ENCODE measurements at regions not wholly inside any gene's neighbourhood (a gene's known extent, or its start where the extent isn't known, plus 50 kb on each side); places are given as distances from the start of the nearest gene placed in this dataset.

GRCh38 chr16:17804857-17805256 lies 334.1 kb upstream of the XYLT1 start:
- Histone ChIP-seq H3K27ac (replicated peaks in 1 of 4) (no peak overlapping the region), H3K36me3 (no peaks in the 10 kb centered on the region), H3K27me3 (no peaks in the 10 kb centered on the region), H3K4me3 (no peak overlapping the region), H3K9me3 (no peaks in the 10 kb centered on the region), H3K4me1 (no peaks in the 10 kb centered on the region)
- TF ChIP-seq CTCF (IDR thresholded peaks at IDR 0.05) = no peak
- no peak for TF ChIP-seq POLR2A (IDR thresholded peaks at IDR 0.05; ENCODE audit: low read depth)
- no peak for TF ChIP-seq POLR2AphosphoS5 (IDR thresholded peaks at IDR 0.05)
- TF ChIP-seq EP300 (IDR thresholded peaks at IDR 0.05) = no peak
- DNase-seq (ENCODE audit: extremely low spot score) = no peak
- intact Hi-C loops (cut with DNase I) = no loop called here
- WGBS = 88% methylated on average over 8 of the region's 8 CpGs

DNA sequence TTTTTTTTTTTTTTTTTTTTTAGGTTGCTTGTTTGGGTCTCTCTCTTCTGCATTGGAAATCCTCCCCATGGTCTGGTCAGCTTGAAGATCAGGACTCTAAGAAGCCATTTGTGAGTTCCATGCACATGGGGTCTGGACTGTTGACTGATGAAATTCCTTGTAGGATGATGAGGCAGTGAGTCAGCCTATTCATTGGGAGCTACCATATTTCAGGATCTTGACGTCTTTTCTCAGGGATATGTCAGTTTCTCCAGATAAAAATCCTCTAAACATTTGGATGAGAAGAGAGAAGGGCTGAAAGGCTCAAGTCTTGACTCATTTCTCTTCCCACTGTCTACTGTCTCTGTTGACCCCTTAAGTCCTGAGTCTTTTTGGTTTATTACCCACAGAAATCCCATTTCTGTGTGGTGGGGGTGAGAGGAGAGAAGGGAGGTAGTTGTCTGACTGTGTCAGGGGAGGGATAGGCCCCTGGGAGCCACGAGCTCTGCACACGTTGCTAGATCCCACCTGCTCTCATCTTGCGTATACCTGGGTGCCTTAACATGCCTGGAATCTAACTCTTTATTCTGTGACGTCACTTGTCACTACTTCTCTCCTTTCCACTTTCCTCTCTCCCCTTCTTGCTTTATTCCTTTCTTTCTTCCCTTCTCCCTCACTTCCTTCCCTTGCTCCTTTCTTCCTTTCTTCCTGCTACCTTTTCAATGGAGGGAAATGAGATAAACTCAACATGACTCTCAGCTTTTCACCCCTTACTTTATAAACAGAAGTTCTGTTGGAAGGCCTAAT lies 333.1 kb upstream of the XYLT1 start:
- no peak overlapping the region for H3K4me3 ChIP-seq
- no peak overlapping the region for H3K27ac ChIP-seq (replicated peaks in 1 of 4)
- no peak for TF ChIP-seq POLR2A (IDR thresholded peaks at IDR 0.05; ENCODE audit: low read depth)
- no peak for TF ChIP-seq POLR2AphosphoS5 (IDR thresholded peaks at IDR 0.05)
- no peak for TF ChIP-seq EP300 (IDR thresholded peaks at IDR 0.05)
- TF ChIP-seq CTCF (IDR thresholded peaks at IDR 0.05) = no peak
- no peaks in the 10 kb centered on the region for H3K4me1 ChIP-seq
- WGBS = 65% methylated on average over 5 of the region's 5 CpGs
- H3K36me3 ChIP-seq = no peaks in the 10 kb centered on the region
- H3K27me3 ChIP-seq = no peaks in the 10 kb centered on the region
- peak; percentile 17 for DNase-seq (ENCODE audit: extremely low spot score)
- intact Hi-C loops (cut with DNase I) = no loop called here
- no peaks in the 10 kb centered on the region for H3K9me3 ChIP-seq

DNA sequence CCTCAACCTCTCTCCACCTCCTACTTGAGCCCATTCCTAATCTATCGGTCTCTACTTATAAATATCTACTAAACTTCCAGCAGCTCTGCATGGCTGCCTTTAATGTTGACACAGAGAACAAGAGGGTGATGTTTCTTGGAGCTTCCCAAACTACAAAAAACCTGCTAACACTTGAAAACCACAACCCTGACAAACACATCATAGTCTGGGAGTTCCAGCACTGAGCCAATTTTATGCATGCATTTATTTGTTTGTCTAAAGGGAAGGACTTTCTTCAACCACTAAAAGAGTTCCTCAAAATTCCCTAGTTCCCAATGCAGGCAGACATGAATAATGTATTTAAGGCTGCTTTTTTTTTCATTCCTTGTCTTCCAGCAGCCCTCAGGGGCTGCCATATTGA lies 331.8 kb upstream of the XYLT1 start:
- Histone ChIP-seq H3K9me3 (no peaks in the 10 kb centered on the region), H3K27ac (replicated peaks in 1 of 4) (no peak overlapping the region), H3K4me3 (no peak overlapping the region), H3K36me3 (no peaks in the 10 kb centered on the region), H3K27me3 (no peaks in the 10 kb centered on the region), H3K4me1 (no peaks in the 10 kb centered on the region)
- DNase-seq (ENCODE audit: extremely low spot score) = peak; percentile 34
- intact Hi-C loops (cut with DNase I) = no loop called here
- TF ChIP-seq POLR2A (IDR thresholded peaks at IDR 0.05; ENCODE audit: low read depth) (no peak), EP300 (IDR thresholded peaks at IDR 0.05) (no peak), POLR2AphosphoS5 (IDR thresholded peaks at IDR 0.05) (no peak), CTCF (IDR thresholded peaks at IDR 0.05) (no peak)
- 90% methylated on average over 1 of the region's 1 CpG for WGBS

DNA sequence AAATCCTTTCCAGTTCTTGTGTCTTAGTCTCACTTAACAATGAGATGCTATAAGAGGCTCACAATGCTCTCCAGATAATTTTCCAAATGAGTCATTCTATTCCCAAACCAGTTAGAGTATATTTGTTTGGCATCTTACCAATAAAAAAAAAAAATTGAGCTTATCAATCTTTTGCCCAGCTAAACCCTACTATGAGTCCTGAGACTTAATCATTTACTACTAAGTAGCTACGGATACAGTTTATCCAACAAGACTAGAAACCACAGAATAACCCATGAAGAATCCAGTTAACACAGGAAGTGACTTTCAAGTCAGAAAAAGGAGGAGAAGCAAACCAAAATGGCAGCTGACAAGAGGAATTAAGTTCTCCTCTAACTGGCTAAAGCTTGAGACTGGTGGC lies 330.3 kb upstream of the XYLT1 start:
- H3K4me1 ChIP-seq = no peaks in the 10 kb centered on the region
- H3K4me3 ChIP-seq = no peak overlapping the region
- no peak overlapping the region for H3K27ac ChIP-seq (replicated peaks in 1 of 4)
- WGBS = 82% methylated on average over 1 of the region's 1 CpG
- no peaks in the 10 kb centered on the region for H3K9me3 ChIP-seq
- intact Hi-C loops (cut with DNase I) = no loop called here
- DNase-seq (ENCODE audit: extremely low spot score) = no peak
- H3K27me3 ChIP-seq = no peaks in the 10 kb centered on the region
- H3K36me3 ChIP-seq = no peaks in the 10 kb centered on the region
- TF ChIP-seq POLR2A (IDR thresholded peaks at IDR 0.05; ENCODE audit: low read depth) (no peak), CTCF (IDR thresholded peaks at IDR 0.05) (no peak), EP300 (IDR thresholded peaks at IDR 0.05) (no peak), POLR2AphosphoS5 (IDR thresholded peaks at IDR 0.05) (no peak)

DNA sequence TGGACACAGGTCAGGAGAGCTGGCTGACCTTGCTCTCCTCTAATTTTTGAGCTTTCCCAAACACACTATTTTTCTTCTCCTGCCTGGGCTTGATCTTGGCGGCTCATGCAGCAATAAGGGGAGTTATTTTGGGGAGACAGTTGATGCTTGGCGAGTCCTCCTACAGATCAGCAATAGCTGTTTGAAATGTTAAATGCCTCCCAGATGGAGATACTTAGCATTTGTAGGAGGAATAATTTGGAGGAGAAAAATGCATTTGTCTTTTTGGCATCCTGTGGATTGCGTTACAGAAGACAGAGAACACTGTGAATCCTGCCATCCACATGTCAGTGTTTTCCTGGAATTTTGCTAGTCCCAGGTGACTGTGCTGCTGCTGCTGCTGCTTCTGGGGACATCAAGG lies 328.0 kb upstream of the XYLT1 start:
- Histone ChIP-seq H3K9me3 (no peaks in the 10 kb centered on the region), H3K36me3 (no peaks in the 10 kb centered on the region), H3K4me3 (no peak overlapping the region), H3K27ac (replicated peaks in 1 of 4) (no peak overlapping the region), H3K4me1 (no peaks in the 10 kb centered on the region), H3K27me3 (no peaks in the 10 kb centered on the region)
- DNase-seq (ENCODE audit: extremely low spot score) = no peak
- intact Hi-C loops (cut with DNase I) = no loop called here
- whole genome bisulfite sequencing = 40% methylated on average over 3 of the region's 3 CpGs
- no peak for TF ChIP-seq POLR2AphosphoS5 (IDR thresholded peaks at IDR 0.05)
- no peak for TF ChIP-seq POLR2A (IDR thresholded peaks at IDR 0.05; ENCODE audit: low read depth)
- TF ChIP-seq CTCF (IDR thresholded peaks at IDR 0.05) = no peak
- no peak for TF ChIP-seq EP300 (IDR thresholded peaks at IDR 0.05)
